ENCODE measurements at regions not wholly inside any gene's neighbourhood (a gene's known extent, or its start where the extent isn't known, plus 50 kb on each side); places are given as distances from the start of the nearest gene placed in this dataset.

- DNase-seq (ENCODE audit: low read depth): no peak
These were observed 236.5 kb downstream of the FOXO1 start for GRCh38 chr13:40429706-40430545.

- DNase-seq (ENCODE audit: low read depth): no peak
These were observed 234.1 kb downstream of the FOXO1 start for GRCh38 chr13:40432018-40432978.

- no peak for DNase-seq (ENCODE audit: low read depth)
These were observed 233.4 kb downstream of the FOXO1 start for GRCh38 chr13:40433001-40433400.

- no peak for DNase-seq (ENCODE audit: low read depth)
These were observed 232.9 kb downstream of the FOXO1 start for GRCh38 chr13:40433577-40433976.

GRCh38 chr13:40434516-40435397 lies 231.7 kb downstream of the FOXO1 start:
- DNase-seq (ENCODE audit: low read depth): no peak

GRCh38 chr13:40438022-40438680 lies 228.3 kb downstream of the FOXO1 start:
- DNase-seq (ENCODE audit: low read depth): no peak

- no peak for DNase-seq (ENCODE audit: low read depth)
These were observed 227.2 kb downstream of the FOXO1 start for GRCh38 chr13:40438999-40439797.

- DNase-seq (ENCODE audit: low read depth): no peak
These were observed 226.5 kb downstream of the FOXO1 start for GRCh38 chr13:40439928-40440327.

GRCh38 chr13:40440990-40441820 lies 225.2 kb downstream of the FOXO1 start:
- DNase-seq (ENCODE audit: low read depth): no peak

GRCh38 chr13:40442231-40442630 lies 224.2 kb downstream of the FOXO1 start:
- no peak for DNase-seq (ENCODE audit: low read depth)

- no peak for DNase-seq (ENCODE audit: low read depth)
These were observed 223.6 kb downstream of the FOXO1 start for GRCh38 chr13:40442826-40443225.

GRCh38 chr13:40444241-40444640 lies 222.2 kb downstream of the FOXO1 start:
- DNase-seq (ENCODE audit: low read depth): no peak

- DNase-seq (ENCODE audit: low read depth): peak; percentile 75
These were observed 220.9 kb downstream of the FOXO1 start for GRCh38 chr13:40445557-40445990.

- DNase-seq (ENCODE audit: low read depth): peak; percentile 19
These were observed 220.1 kb downstream of the FOXO1 start for GRCh38 chr13:40446365-40446764.

- no peak for DNase-seq (ENCODE audit: low read depth)
These were observed 218.6 kb downstream of the FOXO1 start for GRCh38 chr13:40447857-40448256.

- no peak for DNase-seq (ENCODE audit: low read depth)
These were observed 214.3 kb downstream of the FOXO1 start for GRCh38 chr13:40452038-40452666.

GRCh38 chr13:40452741-40453334 lies 213.6 kb downstream of the FOXO1 start:
- DNase-seq (ENCODE audit: low read depth): no peak

GRCh38 chr13:40453351-40454021 lies 213.0 kb downstream of the FOXO1 start:
- DNase-seq (ENCODE audit: low read depth): peak; percentile 27
